ENCODE measurements at regions not wholly inside any gene's neighbourhood (a gene's known extent, or its start where the extent isn't known, plus 50 kb on each side); places are given as distances from the start of the nearest gene placed in this dataset.

DNA sequence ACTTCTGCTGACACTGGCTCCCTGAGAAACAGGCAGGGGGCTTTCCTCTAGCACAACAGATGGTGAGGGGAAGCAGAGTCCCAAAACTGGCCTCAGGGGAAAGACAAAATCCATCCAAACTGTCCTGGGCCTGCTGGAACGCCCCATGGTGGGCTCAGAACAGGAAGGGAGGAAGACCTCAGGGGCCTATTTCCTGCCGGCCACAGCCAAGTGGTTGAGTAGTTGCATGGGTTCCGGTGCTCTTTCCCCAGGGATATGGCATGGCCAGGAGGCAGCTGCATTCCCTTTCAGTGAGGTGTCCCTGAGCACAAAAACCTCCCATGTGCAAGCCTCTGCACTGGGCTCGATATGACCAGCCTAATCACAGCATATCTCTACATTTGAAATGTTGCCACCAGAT, 303.0 kb upstream of the IRX5 start:
- DNase-seq (ENCODE audit: low spot score) = no peak

DNA sequence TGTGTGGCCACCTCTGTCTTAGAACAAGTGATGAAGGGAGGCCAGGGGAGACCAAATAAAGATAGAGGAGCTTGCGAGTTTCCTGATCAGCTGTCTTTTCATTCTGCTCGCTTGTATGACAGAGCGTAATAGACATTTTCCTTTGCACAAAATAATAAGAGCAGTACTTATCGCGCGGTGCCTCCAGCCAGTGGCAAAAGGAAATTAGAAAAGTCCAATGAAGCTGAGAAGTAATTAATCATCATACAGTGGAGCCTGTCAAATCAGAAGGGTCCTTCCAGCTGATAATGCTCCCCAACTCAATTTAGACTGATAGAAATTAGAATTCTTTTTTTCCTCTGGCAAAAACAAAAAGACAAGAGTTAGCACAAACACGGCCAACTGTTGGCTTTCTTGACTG, 307.0 kb upstream of the IRX5 start:
- no peak for DNase-seq (ENCODE audit: low spot score)

DNA sequence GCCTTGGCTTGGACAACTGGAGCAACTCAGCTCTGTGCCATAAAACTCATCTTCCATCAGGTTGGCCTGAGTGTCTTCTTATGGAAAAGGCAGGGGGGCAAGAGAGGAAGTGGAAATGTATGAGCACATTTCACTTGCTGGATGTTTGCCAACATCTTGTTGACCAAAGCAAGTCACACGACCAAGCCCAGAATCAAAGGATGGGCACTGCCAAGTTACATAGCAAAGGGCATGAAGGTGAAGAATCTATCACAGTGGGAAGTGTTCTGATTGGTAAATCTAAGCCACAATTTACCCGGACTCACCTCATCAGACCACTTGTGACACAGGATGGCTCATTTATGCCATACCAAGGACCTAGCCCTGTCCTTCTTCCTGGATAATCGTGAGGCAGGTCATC, 310.5 kb upstream of the IRX5 start:
- no peak for DNase-seq (ENCODE audit: low spot score)

DNA sequence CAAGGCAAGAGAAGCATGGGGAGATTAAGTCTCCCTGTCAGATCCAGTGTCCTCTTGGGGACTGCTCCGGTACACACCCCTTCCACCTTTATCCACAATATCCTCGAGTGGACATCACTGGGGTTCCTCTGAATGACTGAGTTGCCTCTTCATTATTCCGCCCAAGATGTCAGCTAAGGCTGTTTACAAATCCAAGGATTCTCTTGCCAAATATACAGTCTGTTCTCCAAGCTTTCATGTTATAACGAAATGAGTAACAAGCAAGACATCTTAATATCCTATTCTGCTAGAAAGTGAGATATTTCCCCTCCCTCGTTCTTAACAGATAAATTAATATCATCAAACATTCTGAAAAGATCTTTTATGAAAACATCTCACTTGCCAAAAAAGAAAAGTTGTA, 314.1 kb upstream of the IRX5 start:
- DNase-seq (ENCODE audit: low spot score) = no peak

DNA sequence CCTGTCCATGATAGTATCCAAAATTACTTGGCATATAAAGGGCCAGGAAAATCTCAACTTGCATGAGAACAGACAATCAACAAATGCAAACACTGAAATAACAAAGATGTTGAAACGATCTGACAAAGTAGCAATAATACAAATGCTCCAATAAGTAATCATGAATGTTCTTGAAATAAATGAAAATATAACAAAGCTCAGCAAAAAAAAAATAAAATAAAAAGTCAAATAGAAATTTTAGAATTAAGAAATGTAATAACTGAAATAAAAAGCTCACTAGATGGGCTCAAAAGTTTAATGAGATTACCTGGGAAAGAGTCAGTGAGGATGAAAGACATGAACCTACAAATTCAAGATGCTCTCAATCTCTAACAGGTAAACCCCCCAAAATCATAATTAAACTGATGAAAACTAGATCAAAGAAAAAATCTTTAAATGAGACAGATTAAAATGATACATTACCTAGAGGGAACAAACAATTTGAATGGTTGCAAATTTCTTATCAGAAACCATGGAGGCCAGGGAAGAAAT, 319.0 kb upstream of the IRX3 start:
- no peak for DNase-seq (ENCODE audit: low spot score)

DNA sequence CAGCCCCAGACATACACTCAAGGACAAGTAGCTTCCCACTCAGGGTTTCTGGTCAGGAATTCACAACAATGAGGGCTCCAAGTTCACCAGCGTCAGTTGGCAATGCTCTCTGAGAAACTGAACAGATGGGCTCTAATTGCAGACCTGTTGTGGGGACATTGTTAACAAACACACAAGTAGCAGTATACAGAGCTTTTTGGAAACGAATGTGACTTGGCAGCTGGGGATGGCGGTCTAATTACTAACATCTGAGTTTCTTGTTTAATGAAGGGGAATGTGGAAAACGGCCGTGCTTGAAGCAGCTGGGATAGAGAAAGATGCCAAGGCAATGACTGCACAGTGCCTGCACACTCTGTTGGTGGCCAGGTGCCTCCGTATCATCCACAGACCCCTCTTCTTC, 316.1 kb upstream of the IRX3 start:
- no peak for DNase-seq (ENCODE audit: low spot score)

DNA sequence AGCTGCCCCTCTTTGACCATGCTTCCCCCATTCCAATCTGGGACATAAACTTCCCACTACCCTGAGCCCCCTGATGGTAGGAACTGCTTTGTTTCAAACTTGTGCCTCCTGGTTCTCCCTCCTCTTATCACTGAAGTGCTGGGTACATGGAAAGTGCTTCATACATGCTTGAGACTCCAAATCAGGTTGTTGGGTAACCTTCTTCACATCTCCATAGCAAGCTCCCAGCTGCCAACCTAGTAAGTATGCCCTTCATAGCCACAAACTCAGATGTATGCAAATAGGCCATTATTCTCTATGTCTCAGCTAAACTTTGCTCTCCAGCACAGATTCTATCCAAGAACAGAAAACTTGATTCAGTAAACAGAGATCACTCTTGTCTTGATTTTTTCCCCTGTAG, 310.6 kb upstream of the IRX3 start:
- DNase-seq (ENCODE audit: low spot score) = no peak

DNA sequence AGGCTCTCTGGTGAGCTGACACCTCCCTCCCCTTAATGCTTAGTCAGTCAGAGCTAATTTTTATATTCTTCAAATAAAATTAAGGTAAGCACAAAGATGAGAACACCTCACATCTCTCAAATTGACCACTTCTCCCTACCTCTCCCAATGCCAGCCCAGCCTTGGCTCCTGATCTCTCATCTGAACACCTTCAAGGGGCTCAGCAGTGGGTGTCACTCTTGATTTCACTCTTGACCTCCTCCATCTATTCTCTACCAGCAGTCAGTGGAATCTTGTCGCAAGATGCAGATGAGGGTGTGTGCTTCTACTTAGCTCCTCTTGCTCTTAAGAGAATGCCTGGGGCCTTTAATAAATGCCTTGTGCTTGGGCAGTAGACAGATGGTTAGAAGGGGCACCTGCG, 309.0 kb upstream of the IRX3 start:
- DNase-seq (ENCODE audit: low spot score) = no peak

DNA sequence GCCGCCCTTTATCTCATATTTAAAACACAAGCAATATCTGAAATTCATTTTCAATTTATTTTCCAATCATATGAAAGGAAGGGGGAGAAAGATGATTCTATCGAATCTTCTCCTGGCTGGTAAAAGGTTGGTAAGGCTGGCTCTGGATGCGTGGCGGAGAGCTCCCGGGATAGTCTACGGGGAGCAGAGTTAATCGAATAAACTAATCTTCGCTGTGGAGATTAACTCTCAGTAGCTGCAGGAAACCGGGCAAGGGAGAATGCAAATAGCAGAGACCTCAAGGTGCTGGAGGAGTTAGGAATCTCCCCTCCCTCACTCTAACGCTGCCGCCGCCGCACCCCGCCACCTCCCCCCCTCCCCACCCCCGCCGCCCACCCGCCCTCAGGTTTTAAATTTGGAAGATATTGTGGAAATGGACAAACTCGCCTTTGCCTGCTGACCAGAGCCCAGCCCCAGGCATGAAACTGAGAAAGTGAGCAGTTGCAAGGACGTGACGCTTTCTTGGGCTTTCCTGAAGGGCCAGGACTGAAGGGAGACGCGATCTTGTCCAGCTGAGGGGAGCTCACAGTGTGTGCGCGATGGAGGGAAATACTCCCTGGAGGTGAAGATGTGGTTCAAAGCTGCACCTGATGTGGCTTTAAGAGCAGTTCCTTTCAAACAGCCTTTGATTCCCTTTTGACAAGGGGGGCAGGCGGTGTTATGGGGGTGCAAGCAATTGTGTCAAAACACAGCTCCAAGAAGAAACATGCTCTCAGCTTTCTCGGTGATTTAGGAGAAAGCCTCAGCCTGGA, 308.2 kb upstream of the IRX3 start:
- no peak for DNase-seq (ENCODE audit: low spot score)

DNA sequence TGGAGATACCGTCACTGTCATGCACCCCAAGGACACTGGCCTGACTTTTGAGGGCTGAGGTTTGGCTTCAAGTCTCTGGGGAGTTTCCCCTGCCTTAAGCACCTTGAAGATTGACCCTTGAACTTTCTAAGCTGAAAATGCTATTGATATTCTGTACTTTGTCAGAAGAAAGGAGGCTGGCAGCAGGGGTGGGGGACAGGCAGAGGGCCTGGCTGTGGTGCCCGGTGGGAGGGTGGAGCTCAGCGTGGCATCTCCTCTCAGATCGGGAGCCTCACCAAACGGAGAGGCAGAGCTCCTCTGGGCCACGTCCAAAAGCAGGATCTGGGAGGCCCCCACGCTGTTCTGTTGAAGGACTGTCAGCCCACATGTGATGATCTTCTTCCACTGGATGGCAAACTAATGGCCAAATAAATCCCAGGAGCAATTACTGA, 305.2 kb upstream of the IRX3 start:
- no peak for DNase-seq (ENCODE audit: low spot score)

DNA sequence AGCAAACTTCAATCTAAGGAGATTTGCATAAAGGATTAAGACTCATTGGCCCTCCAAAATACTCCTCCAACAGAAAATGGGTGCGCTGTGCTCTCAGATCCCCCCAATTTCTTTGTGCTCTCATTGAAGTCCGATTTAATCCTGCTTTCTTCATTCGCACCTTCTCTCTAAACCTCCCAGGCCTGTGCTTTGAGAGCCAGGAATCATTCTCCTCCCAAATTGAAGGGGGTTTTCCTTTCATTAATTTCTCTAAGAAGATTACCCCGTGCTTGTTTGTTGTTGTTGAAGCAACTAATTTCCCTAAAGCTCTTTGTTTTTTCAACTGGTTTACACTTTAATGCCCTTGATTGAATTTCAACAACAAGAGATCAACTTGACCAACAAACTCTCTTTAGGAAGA, 304.2 kb upstream of the IRX3 start:
- no peak for DNase-seq (ENCODE audit: low spot score)

DNA sequence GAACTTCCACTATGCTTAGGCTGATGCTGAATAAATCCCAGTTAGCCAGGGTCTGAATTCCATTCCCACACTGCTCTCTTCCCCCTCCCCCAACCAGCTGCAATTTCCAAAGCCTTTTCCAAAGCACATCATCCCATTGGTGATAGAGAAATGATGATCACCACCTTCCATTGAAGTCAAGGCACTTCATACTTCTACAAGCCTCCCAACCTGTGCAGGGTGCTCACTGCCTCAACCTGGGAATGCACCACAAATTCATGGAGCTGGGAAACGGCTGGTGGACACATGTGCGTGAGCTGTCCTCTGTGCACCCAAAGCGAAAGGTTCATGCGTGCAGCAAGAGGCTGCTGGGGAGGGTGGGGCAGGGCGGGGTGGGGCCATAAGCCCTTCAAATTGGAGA, 302.7 kb upstream of the IRX3 start:
- no peak for DNase-seq (ENCODE audit: low spot score)

DNA sequence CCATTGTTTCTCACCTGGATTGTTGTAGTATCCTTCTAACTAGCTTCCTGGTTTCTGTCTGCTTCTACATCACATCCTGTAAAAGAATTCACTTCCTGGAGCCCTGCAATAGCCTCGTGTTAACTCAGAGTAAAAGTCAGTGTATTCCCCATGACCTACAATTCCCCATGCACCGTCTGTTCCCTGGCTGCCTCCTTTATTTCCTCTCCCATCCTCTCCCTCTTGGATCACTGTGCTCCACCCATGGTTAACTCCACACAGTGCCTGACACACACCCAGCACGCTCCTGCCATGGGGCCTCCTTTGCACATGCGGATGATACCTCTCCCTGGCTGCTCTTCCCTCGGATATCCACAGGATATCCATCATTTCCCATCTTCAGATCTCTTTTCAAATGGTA, 301.4 kb upstream of the IRX3 start:
- DNase-seq (ENCODE audit: low spot score) = no peak

DNA sequence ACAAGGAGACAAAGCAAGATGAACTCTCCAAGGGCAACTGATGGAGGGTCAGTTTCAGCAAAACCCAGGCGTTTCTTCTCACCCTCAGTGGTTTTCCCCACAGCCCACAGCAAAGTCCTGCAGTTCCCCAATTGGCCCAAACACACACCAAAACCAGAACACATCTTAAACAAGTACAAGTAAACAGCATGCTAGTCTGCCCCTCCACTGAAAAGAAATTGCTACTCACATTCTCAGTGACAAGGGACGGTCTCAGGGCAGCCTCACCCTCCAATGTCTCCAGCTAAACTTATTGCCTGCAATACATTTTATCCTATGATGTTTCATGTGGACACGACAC, 300.6 kb upstream of the IRX3 start:
- DNase-seq (ENCODE audit: low spot score) = no peak

DNA sequence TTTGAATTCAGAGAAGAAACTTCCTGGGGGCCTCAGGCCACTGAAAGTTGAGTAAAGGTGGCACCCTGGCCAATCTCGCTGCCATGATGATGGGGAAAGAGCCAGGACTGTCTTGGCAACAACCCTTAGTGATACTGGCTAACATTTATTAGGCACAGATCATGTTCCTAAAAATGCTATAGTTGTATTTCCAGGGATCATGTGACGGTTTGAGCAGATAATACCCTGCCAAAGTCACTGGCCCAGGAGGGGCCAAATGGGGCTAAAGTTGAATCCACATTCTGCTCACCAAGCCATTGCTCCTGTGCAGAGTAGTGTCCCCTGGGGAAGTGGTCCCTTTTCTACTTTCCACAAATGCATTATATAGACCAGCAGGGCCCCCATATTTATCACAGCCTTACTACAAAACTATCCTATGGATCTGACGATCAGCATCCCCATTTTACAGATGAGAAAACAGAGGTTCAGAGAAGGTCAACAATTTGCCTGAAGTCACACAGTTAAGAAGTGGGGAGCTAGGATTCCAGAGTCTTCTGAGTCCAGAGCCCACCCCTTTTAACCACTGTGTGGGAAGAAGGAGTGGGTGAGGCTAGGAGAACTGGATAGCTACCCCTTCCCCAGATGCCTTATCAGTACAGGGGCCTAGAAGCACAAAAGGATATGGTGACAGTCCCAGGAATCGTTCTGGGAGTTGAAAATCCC, 300.0 kb upstream of the IRX3 start:
- no peak for DNase-seq (ENCODE audit: low spot score)

DNA sequence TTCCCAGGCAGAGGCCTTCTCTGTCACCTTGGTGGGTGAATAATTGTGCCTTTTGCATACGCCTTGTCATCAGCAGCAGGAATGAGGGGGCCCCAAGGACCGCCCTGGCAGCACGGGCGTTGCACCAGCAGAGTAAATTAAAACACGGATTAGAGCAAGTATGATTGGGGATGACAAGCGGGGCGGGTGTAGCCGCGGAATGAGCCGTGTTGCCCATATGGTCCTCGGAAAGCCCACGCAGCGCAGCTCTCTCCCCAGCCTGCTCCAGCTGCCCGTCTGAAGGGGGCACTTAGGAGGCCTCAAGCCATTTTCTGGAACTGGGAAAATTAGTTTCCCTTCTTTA, 299.4 kb upstream of the IRX3 start:
- no peak for DNase-seq (ENCODE audit: low spot score)

DNA sequence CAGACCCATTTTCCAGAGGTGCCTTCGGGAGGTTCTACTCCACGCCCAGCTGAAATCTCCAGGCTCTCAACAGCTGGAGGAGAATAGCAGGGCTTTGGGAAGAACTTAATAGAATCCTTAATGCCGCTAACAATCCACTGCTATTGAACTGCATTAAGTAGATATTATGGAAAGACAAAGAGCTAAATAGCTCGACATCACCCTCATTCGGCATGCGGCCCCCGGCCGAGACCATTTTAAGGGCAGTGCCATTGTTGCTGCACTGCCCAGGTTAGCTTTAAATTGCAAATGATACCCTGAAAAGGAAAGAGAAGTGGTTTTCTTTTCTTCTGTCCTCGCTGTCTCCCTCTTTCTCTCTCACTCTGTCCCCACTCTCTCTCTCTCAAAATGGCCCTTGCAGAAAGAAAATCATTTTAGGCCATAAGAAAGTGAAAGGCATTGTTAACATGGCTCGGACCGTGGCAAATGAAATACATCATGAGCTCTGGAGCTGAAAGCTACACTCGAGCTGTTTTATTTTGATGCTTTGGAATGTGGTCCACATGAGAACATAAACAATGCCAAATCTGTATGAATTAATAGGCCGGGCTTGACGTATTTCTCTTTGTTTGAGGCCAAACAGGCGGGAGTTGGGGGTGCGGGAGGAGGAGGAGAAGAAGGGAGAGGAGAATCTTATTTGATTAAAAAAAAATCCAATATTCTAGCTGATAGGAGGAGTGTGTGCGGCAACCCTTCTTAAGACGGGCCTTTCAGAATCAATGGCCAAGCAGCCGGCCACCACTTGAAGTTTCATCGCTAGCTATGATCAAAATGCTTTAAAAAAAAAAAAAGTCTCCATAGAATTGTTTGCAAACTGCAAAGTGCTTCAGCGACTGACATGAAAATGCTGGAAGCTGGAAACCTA, 298.8 kb upstream of the IRX3 start:
- no peak for DNase-seq (ENCODE audit: low spot score)

DNA sequence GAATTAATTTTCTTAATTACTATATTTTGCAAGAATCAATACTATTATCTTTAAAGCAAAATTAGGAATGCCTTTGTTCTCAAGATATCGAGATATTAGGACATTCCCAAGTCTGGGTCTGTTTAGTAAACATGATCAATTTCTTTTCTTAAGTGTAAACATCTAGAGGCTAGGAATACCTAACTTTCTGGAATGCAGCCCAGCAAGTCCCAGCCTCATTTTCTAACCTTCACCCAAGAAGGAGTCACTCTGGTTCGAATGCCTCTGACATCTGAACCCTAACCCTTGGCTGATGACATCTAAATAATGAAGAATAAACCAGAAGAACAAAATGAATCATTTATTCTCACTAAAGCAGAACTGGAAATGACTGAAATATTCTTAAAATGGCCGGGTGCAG, 297.5 kb upstream of the IRX3 start:
- no peak for DNase-seq (ENCODE audit: low spot score)

DNA sequence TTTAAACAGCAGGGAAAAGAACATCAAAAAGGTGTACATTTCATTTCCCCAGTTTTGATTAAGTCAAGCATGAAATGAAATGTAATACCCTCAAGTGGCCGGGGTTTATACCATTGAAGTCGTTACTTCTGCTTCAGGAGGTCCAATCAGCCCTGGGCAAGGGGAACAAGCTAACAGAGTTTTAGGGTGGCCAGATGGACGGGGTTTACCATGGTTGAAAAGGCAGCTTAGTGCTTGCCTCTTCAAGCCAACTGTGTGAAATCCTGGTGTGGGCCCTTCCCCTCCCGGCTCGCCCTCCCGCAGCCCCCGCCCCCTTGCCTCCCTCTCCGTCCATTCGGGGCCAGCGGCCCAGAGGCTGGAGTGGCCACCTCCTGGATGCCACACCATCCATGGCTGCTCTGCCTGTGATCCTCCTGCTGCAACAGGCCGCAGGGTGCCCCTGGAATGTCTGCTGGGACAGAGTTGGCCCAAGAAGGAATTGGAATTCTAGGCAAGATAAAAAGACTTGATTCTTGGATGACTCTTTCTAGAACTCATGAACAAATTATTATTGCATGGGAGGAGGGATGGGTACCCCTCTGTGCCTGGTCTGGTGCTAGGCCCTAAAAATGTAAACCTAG, 296.2 kb upstream of the IRX3 start:
- DNase-seq (ENCODE audit: low spot score) = no peak

DNA sequence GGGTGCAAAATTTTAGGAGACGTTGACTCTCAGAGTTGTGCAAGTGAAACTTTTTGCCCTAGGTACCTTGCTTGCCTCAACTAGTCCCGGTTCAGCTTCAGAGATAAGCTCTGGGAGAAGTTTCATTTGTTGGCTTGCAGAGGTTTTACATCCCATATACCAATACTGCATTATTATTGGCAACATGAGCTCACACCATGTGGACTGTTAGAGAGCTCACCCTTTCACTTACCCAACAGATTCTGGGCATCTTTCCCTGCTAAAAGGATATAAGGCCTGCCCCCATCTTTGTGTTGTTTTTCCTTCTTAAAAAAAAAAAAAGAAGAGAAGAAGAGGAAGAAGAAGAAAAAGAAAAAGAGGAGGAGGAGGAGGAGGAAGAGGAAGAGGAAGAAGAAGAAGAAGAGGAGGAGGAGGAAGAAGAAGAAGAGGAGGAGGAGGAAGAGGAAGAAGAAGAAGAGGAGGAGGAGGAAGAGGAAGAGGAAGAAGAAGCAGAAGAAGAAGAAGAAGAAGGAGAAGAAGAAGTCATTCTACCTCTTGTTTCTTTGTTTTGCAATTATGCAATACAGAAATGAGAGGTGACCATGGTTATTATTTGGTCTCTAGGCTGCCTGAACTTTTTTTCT, 292.6 kb upstream of the IRX3 start:
- DNase-seq (ENCODE audit: low spot score) = no peak

DNA sequence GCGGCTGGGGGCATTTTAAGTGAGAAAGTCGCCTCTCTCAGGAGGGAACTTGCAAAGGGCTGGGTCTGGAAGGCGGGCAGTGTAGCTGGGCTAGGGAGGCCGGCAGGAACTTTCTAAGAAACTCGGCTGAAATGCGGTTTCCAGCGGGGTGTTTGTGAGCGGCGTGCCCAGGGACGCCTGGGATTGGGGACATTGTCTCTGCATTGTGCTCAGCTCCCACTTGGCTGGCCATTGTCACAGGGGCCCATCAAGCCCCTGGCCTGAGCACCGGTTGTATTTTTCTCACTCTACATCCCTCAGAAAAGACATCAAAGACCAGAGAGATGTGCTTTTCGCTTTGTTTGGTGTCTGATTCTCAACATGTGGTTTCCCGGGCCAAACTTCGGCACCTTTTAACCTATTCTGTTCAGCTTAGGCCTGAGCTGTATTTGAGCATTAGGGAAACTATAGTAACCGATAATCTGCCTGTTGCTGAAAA, 291.1 kb upstream of the IRX3 start:
- no peak for DNase-seq (ENCODE audit: low spot score)

DNA sequence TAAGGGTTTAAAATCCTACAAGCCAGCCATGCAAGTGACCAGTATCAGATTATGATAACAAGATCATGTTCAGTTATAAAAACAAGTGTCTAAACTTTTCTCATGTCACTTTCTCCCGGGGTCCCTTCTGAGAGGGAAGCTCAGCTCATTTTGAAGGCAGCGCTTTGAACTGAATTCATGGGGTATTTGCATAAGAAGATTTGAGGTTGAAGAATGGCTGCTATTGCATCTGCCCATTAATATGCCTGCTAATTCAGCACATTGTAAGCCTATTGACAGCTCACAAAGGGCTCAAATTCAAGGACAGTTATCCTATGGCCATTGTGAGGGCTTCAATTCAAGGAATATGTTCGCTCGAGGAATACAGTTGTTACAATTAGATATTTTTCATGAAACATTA, 290.2 kb upstream of the IRX3 start:
- DNase-seq (ENCODE audit: low spot score) = no peak

All from HuH-7 (cell line).